Heart left ventricle (tissue), 16 donors: ENCODE measurements at regions not wholly inside any gene's neighbourhood (a gene's known extent, or its start where the extent isn't known, plus 50 kb on each side); places are given as distances from the start of the nearest gene placed in this dataset.

ENCODE experiments used
- ATAC-seq, 4 donors: fragments of 200-7000 bp; cut with Tn5 transposase; one replicate each; pipeline ENCODE4 v1.9.1; 2020 to 2022; ENCODE audit warnings: moderate library complexity in 4 of 4, mild to moderate bottlenecking in 3 of 4, moderate number of reproducible peaks in 1 of 4
- DNase-seq, 5 donors: peaks; one replicate each; pipeline ENCODE4 v3.0.0-alpha.2; 2020
- H3K27ac ChIP-seq, 12 donors: fragments of 200-600 bp; sonication (generic) in 4 of 12; one replicate each; pipeline versions ENCODE4 v1.5.0 to v1.8.0; 2016 to 2022; ENCODE audit warnings: mild to moderate bottlenecking in 2 of 12
- H3K27me3 ChIP-seq, 9 donors: fragments of 200-600 bp; sonication (generic) in 2 of 9; one replicate each; pipeline versions ENCODE4 v1.5.1 to v1.8.0; 2016 to 2022; ENCODE audit warnings: mild to moderate bottlenecking in 3 of 9
- H3K36me3 ChIP-seq, 9 donors: fragments of 200-600 bp; sonication (generic) in 2 of 9; one replicate each; pipeline versions ENCODE4 v1.5.0 to v1.8.0; 2018 to 2022; ENCODE audit warnings: mild to moderate bottlenecking in 2 of 9
- H3K4me1 ChIP-seq, 12 donors: fragments of 200-600 bp; sonication (generic) in 4 of 12; one replicate each; pipeline versions ENCODE4 v1.5.0 to v1.8.0; 2016 to 2022; ENCODE audit warnings: mild to moderate bottlenecking in 3 of 12
- H3K4me3 ChIP-seq, 12 donors: fragments of 200-600 bp; sonication (generic) in 4 of 12; one replicate each; pipeline versions ENCODE4 v1.5.0 to v1.8.0; 2017 to 2022; ENCODE audit warnings: mild to moderate bottlenecking in 9 of 12, moderate library complexity in 4 of 12
- H3K9me3 ChIP-seq, 12 donors: fragments of 200-600 bp; sonication (generic) in 4 of 12; one replicate each; pipeline versions ENCODE4 v1.5.0 to v1.8.0; 2016 to 2022; ENCODE audit warnings: mild to moderate bottlenecking in 1 of 12
- POLR2A ChIP-seq, 2 donors: fragments of 450-650 bp; IDR thresholded peaks; one replicate each; pipeline ENCODE4 v1.6.1; 2017; ENCODE audit warnings: antibody characterized with exemption in 2 of 2, mild to moderate bottlenecking in 2 of 2, moderate library complexity in 2 of 2
- WGBS, 4 donors: extraction: QIAGEN DNeasy Blood & Tissue Kit in 2 of 4; methylation state at CpG; one replicate each; pipeline versions ENCODE4 v1.1.5 to v1.1.7; 2013 to 2018; 5-methylcytosine and 5-hydroxymethylcytosine counted together
- intact Hi-C, 10 donors: fragments of 100-400 bp; cut with DNase I; formaldehyde crosslinking; loops; one replicate each; pipeline versions ENCODE4 v1.11.1 to v1.14.2; 2022
- TF ChIP-seq, protein P1 (sequence below), 12 donors: fragments of 200-600 bp; sonication (generic) in 4 of 12; IDR thresholded peaks; one replicate each; pipeline versions ENCODE4 v1.5.0 to v1.8.0; 2018 to 2022; ENCODE audit warnings: antibody characterized with exemption in 12 of 12, mild to moderate bottlenecking in 5 of 12
- donor health status: ischemic (EF 13 %, LVEDD 7.1; RV severe dilation, severe dysfunction).
- donor health status: healthy with polysubstance abuse.
- donor health status: DM: no; HTN: yes; CAD: no.
- donor health status: DM: no; HTN: no; CAD: no.
- donor health status: ischemic (EF 25% LVEDD 6.9; RV normal size, moderate dysfunction).
- donor health status: ischemic (EF 25% LVEDD 5.7; RV mildly dilated, moderate dysfunction).
- donor health status: healthy.
- donor health status: DM: yes; HTN: yes; CAD: no.
- donor health status: ischemic (EF 35%, LVEDD 5.7; RV mildly dilated, moderate dysfunction).
- donor health status: nonischemic (EF 11% LVEDD 7.7; RV severe dilation, severe dysfunction).
- donor health status: DM: yes; HTN: yes; CAD: no.
- donor health status: PGD.
- donor health status: ischemic (EF 29% LVEDD 5.4; RV normal size, mild dysfunction).
- donor health status: nonischemic (EF 23%, LVEDD 6.1; RV moderate dilation, normal function).

DNA sequence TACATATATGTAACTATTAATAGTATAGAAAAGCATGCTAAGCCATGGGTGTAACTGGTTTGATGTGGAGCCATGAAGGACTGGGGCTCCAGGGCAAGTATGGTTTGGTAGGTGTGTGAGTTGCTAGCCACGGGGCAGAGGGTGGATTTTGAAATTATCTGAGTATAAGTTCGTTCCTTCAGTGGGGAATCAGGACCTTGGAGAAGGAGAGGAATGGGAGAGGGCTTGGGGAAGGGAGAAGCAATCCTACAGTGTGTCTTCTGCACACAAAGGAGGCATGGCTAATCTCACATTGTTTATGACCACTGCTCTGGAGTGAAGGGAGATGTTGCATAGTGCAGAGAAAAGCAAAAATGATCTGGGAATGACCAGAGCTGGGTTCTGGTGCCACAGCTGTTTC is 127.8 kb upstream of the CADM1 start:
- WGBS, 4 donors: 68 to 76% (median 70%) methylated on average over 2 of the region's 2 CpGs
- DNase-seq: no peak
- no peaks in the 10 kb centered on the region for H3K36me3 ChIP-seq

GRCh38 chr11:115631609-115632008 is 127.4 kb upstream of the CADM1 start:
- H3K36me3 ChIP-seq: no peaks in the 10 kb centered on the region
- H3K9me3 ChIP-seq: no peaks in the 10 kb centered on the region
- DNase-seq (no peak), ATAC-seq (no peak)
- TF ChIP-seq, protein P1, sequence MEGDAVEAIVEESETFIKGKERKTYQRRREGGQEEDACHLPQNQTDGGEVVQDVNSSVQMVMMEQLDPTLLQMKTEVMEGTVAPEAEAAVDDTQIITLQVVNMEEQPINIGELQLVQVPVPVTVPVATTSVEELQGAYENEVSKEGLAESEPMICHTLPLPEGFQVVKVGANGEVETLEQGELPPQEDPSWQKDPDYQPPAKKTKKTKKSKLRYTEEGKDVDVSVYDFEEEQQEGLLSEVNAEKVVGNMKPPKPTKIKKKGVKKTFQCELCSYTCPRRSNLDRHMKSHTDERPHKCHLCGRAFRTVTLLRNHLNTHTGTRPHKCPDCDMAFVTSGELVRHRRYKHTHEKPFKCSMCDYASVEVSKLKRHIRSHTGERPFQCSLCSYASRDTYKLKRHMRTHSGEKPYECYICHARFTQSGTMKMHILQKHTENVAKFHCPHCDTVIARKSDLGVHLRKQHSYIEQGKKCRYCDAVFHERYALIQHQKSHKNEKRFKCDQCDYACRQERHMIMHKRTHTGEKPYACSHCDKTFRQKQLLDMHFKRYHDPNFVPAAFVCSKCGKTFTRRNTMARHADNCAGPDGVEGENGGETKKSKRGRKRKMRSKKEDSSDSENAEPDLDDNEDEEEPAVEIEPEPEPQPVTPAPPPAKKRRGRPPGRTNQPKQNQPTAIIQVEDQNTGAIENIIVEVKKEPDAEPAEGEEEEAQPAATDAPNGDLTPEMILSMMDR (IDR thresholded peaks at IDR 0.05): no peak
- TF ChIP-seq POLR2A (IDR thresholded peaks at IDR 0.05): no peak
- H3K27ac ChIP-seq: no peak overlapping the region
- WGBS, 4 donors: 83 to 86% (median 84%) methylated on average over 4 of the region's 4 CpGs
- H3K4me1 ChIP-seq: no peaks in the 10 kb centered on the region
- peaks cover 0 to 6% (median 0%) of the 10 kb centered on the region in 9 donors for H3K27me3 ChIP-seq
- H3K4me3 ChIP-seq: no peak overlapping the region
- intact Hi-C loops: no loop called here

More for the DNA sequence above, 127.8 kb upstream of the CADM1 start:
- intact Hi-C loops: no loop called here
- Histone ChIP-seq H3K27me3 (peaks cover 0 to 6% (median 0%) of the 10 kb centered on the region in 9 donors), H3K4me1 (no peaks in the 10 kb centered on the region), H3K9me3 (no peaks in the 10 kb centered on the region), H3K27ac (no peak overlapping the region), H3K4me3 (no peak overlapping the region)
- TF ChIP-seq, protein P1 (IDR thresholded peaks at IDR 0.05): no peak
- TF ChIP-seq POLR2A (IDR thresholded peaks at IDR 0.05): no peak
- no peak for ATAC-seq

GRCh38 chr11:115630214-115630613 is 126.0 kb upstream of the CADM1 start:
- no peak for DNase-seq
- H3K27ac ChIP-seq: no peak overlapping the region
- ATAC-seq: no peak
- intact Hi-C loops: no loop called here
- 78 to 87% (median 82%) methylated on average over 8 of the region's 8 CpGs for WGBS, 4 donors
- H3K4me3 ChIP-seq: no peak overlapping the region
- TF ChIP-seq, protein P1 (IDR thresholded peaks at IDR 0.05): no peak
- no peak for TF ChIP-seq POLR2A (IDR thresholded peaks at IDR 0.05)
- H3K9me3 ChIP-seq: no peaks in the 10 kb centered on the region
- no peaks in the 10 kb centered on the region for H3K36me3 ChIP-seq
- peaks cover 0 to 6% (median 0%) of the 10 kb centered on the region in 9 donors for H3K27me3 ChIP-seq
- no peaks in the 10 kb centered on the region for H3K4me1 ChIP-seq

- no peaks in the 10 kb centered on the region for H3K36me3 ChIP-seq
- intact Hi-C loops: no loop called here
- H3K27ac ChIP-seq: no peak overlapping the region
- TF ChIP-seq, protein P1 (IDR thresholded peaks at IDR 0.05): no peak
- ATAC-seq (no peak), DNase-seq (no peak)
- H3K4me3 ChIP-seq: no peak overlapping the region
- no peaks in the 10 kb centered on the region for H3K4me1 ChIP-seq
- H3K27me3 ChIP-seq: peaks cover 0 to 6% (median 0%) of the 10 kb centered on the region in 9 donors
- 79 to 84% (median 80%) methylated on average over 5 of the region's 5 CpGs for WGBS, 4 donors
- no peaks in the 10 kb centered on the region for H3K9me3 ChIP-seq
Observed at GRCh38 chr11:115629456-115630015, 125.3 kb upstream of the CADM1 start.
